ENCODE measurements at regions not wholly inside any gene's neighbourhood (a gene's known extent, or its start where the extent isn't known, plus 50 kb on each side); places are given as distances from the start of the nearest gene placed in this dataset.

- no peaks in the 10 kb centered on the region for H3K4me1 Mint-ChIP-seq
- no peaks in the 10 kb centered on the region for H3K36me3 Mint-ChIP-seq
- ATAC-seq (ENCODE audit: low read depth) (no peak), DNase-seq (ENCODE audit: low spot score in 2 of 2) (no peak)
- no peak overlapping the region for H3K27ac Mint-ChIP-seq
- peaks cover 5% of the 10 kb centered on the region for H3K9me3 Mint-ChIP-seq
- H3K4me3 Mint-ChIP-seq, result no peak overlapping the region
- peaks cover 2% of the 10 kb centered on the region for H3K27me3 Mint-ChIP-seq
Measured at GRCh38 chr20:11976966-11977365, 59.3 kb downstream of the BTBD3 start.

GRCh38 chr20:11978496-11978895 lies 60.8 kb downstream of the BTBD3 start:
- H3K27me3 Mint-ChIP-seq, result peaks cover 2% of the 10 kb centered on the region
- H3K9me3 Mint-ChIP-seq, result peaks cover 4% of the 10 kb centered on the region
- no peak overlapping the region for H3K4me3 Mint-ChIP-seq
- H3K4me1 Mint-ChIP-seq, result no peaks in the 10 kb centered on the region
- no peaks in the 10 kb centered on the region for H3K36me3 Mint-ChIP-seq
- ATAC-seq (ENCODE audit: low read depth) (no peak), DNase-seq (ENCODE audit: low spot score in 2 of 2) (no peak)
- H3K27ac Mint-ChIP-seq, result no peak overlapping the region

GRCh38 chr20:11979306-11979990 lies 61.8 kb downstream of the BTBD3 start:
- no peaks in the 10 kb centered on the region for H3K36me3 Mint-ChIP-seq
- H3K4me1 Mint-ChIP-seq, result no peaks in the 10 kb centered on the region
- ATAC-seq (ENCODE audit: low read depth) (no peak), DNase-seq (ENCODE audit: low spot score in 2 of 2) (no peak)
- no peaks in the 10 kb centered on the region for H3K27me3 Mint-ChIP-seq
- no peak overlapping the region for H3K27ac Mint-ChIP-seq
- H3K9me3 Mint-ChIP-seq, result peaks cover 3% of the 10 kb centered on the region
- H3K4me3 Mint-ChIP-seq, result no peak overlapping the region

GRCh38 chr20:11980263-11980662 lies 62.6 kb downstream of the BTBD3 start:
- Mint-ChIP-seq H3K4me3 (no peak overlapping the region), H3K27ac (no peak overlapping the region), H3K27me3 (no peaks in the 10 kb centered on the region), H3K4me1 (no peaks in the 10 kb centered on the region), H3K36me3 (no peaks in the 10 kb centered on the region), H3K9me3 (peaks cover 3% of the 10 kb centered on the region)
- ATAC-seq (ENCODE audit: low read depth), result no peak
- no peak for DNase-seq (ENCODE audit: low spot score in 2 of 2)

DNA sequence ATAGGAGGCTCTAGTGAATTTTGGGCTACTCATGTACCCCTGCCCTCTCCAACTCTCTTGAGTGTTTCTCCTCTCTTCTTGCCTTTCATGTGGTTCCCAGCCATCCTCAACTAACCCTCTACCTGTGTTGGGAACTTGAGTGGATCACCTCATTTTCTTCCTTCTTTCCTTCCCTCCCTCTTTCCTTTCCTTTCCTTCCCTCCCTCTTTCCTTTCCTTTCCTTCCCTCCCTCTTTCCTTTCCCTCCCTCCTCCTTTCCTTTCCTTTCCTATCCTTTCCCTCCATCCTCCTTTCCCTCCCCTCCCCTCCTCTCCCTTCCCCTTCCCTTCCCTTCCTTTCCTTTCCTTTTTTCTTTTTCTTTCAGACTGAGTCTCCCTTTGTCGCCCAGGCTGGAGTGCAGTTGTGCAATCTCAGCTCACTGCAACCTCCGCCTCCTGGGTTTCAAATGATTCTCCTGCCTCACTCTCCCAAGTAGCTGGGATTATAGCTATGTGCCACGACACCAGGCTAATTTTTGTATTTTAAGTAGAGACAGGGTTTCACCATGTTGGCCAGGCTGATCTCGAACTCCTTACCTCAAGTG lies 63.8 kb downstream of the BTBD3 start:
- H3K36me3 Mint-ChIP-seq, result no peaks in the 10 kb centered on the region
- no peaks in the 10 kb centered on the region for H3K27me3 Mint-ChIP-seq
- H3K27ac Mint-ChIP-seq, result no peak overlapping the region
- H3K4me1 Mint-ChIP-seq, result no peaks in the 10 kb centered on the region
- DNase-seq (ENCODE audit: low spot score in 2 of 2), result no peak
- peaks cover 3% of the 10 kb centered on the region for H3K9me3 Mint-ChIP-seq
- no peak overlapping the region for H3K4me3 Mint-ChIP-seq
- no peak for ATAC-seq (ENCODE audit: low read depth)

- ATAC-seq (ENCODE audit: low read depth), result no peak
- Mint-ChIP-seq H3K27me3 (no peaks in the 10 kb centered on the region), H3K36me3 (no peaks in the 10 kb centered on the region), H3K9me3 (peaks cover 3% of the 10 kb centered on the region), H3K4me3 (no peak overlapping the region), H3K4me1 (no peaks in the 10 kb centered on the region), H3K27ac (no peak overlapping the region)
- no peak for DNase-seq (ENCODE audit: low spot score in 2 of 2)
Measured at GRCh38 chr20:11982289-11982954, 64.7 kb downstream of the BTBD3 start.

- no peak overlapping the region for H3K4me3 Mint-ChIP-seq
- DNase-seq (ENCODE audit: low spot score in 2 of 2) (no peak), ATAC-seq (ENCODE audit: low read depth) (no peak)
- H3K9me3 Mint-ChIP-seq, result peaks cover 3% of the 10 kb centered on the region
- no peaks in the 10 kb centered on the region for H3K4me1 Mint-ChIP-seq
- H3K27me3 Mint-ChIP-seq, result no peaks in the 10 kb centered on the region
- no peak overlapping the region for H3K27ac Mint-ChIP-seq
- H3K36me3 Mint-ChIP-seq, result no peaks in the 10 kb centered on the region
Measured at GRCh38 chr20:11982955-11983470, 65.3 kb downstream of the BTBD3 start.

GRCh38 chr20:11986954-11987353 lies 69.3 kb downstream of the BTBD3 start:
- Mint-ChIP-seq H3K4me1 (no peaks in the 10 kb centered on the region), H3K4me3 (no peak overlapping the region), H3K27me3 (peaks cover 2% of the 10 kb centered on the region), H3K27ac (no peak overlapping the region), H3K9me3 (peaks cover 3% of the 10 kb centered on the region), H3K36me3 (no peaks in the 10 kb centered on the region)
- no peak for ATAC-seq (ENCODE audit: low read depth)
- DNase-seq (ENCODE audit: low spot score in 2 of 2), result no peak

GRCh38 chr20:11987526-11987925 lies 69.8 kb downstream of the BTBD3 start:
- Mint-ChIP-seq H3K36me3 (no peaks in the 10 kb centered on the region), H3K4me3 (no peak overlapping the region), H3K27ac (no peak overlapping the region), H3K27me3 (peaks cover 2% of the 10 kb centered on the region), H3K9me3 (peaks cover 3% of the 10 kb centered on the region), H3K4me1 (no peaks in the 10 kb centered on the region)
- DNase-seq (ENCODE audit: low spot score in 2 of 2) (no peak), ATAC-seq (ENCODE audit: low read depth) (no peak)

GRCh38 chr20:11989018-11989771 lies 71.5 kb downstream of the BTBD3 start:
- no peaks in the 10 kb centered on the region for H3K36me3 Mint-ChIP-seq
- peaks cover 2% of the 10 kb centered on the region for H3K27me3 Mint-ChIP-seq
- ATAC-seq (ENCODE audit: low read depth) (no peak), DNase-seq (ENCODE audit: low spot score in 2 of 2) (no peak)
- no peak overlapping the region for H3K4me3 Mint-ChIP-seq
- H3K27ac Mint-ChIP-seq, result no peak overlapping the region
- H3K9me3 Mint-ChIP-seq, result peaks cover 1% of the 10 kb centered on the region
- peaks cover under 1% of the 10 kb centered on the region for H3K4me1 Mint-ChIP-seq

- Mint-ChIP-seq H3K36me3 (no peaks in the 10 kb centered on the region), H3K27me3 (peaks cover 2% of the 10 kb centered on the region), H3K4me3 (no peak overlapping the region), H3K27ac (no peak overlapping the region), H3K4me1 (peaks cover 2% of the 10 kb centered on the region), H3K9me3 (peaks cover 1% of the 10 kb centered on the region)
- ATAC-seq (ENCODE audit: low read depth), result no peak
- no peak for DNase-seq (ENCODE audit: low spot score in 2 of 2)
Measured at GRCh38 chr20:11992426-11992825, 74.7 kb downstream of the BTBD3 start.

DNA sequence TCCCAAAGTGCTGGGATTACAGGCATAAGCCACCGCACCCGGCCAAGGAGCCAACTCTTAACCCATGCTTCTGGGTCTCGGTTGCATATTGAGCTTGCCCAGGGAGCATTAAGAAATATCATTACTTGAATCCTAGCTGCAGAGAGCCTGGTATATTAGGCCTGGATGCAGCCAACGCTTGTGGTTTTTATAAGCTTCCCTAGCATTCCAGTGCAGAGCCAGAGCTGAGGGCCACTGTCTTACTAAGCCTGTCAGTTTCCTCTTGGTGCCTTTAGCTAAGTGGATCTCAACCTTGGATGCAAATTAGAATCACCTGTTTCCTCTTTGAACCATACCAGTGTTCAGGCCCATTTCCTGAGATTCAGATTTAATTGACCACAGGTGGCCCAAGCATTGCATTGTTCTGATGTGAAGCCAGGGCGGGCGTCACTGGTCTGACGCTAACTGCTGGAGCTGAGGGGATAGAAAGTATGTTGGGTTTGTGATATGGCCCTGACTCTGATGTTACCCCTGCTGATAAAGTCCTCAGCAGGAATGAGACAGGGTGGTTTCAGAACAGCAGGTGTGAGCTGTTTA lies 76.3 kb downstream of the BTBD3 start:
- ATAC-seq (ENCODE audit: low read depth) (no peak), DNase-seq (ENCODE audit: low spot score in 2 of 2) (no peak)
- Mint-ChIP-seq H3K4me3 (no peak overlapping the region), H3K27ac (no peak overlapping the region), H3K4me1 (peaks cover 2% of the 10 kb centered on the region), H3K36me3 (no peaks in the 10 kb centered on the region), H3K27me3 (peaks cover 2% of the 10 kb centered on the region), H3K9me3 (peaks cover 1% of the 10 kb centered on the region)

GRCh38 chr20:11995805-11996567 lies 78.3 kb downstream of the BTBD3 start:
- ATAC-seq (ENCODE audit: low read depth) (no peak), DNase-seq (ENCODE audit: low spot score in 2 of 2) (no peak)
- Mint-ChIP-seq H3K4me1 (peaks cover 2% of the 10 kb centered on the region), H3K4me3 (no peak overlapping the region), H3K36me3 (no peaks in the 10 kb centered on the region), H3K27ac (no peak overlapping the region), H3K9me3 (no peaks in the 10 kb centered on the region), H3K27me3 (no peaks in the 10 kb centered on the region)

Measured in memory B cell (primary cell).